ENCODE measurements at regions not wholly inside any gene's neighbourhood (a gene's known extent, or its start where the extent isn't known, plus 50 kb on each side); places are given as distances from the start of the nearest gene placed in this dataset.

GRCh38 chr2:239775623-239776435, 249.3 kb downstream of the NDUFA10 start:
- DNase-seq (ENCODE audit: low read depth in 6 of 9, low spot score in 9 of 9), result no peak
- 79% methylated on average over 21 of the region's 21 CpGs for WGBS
- H3K27me3 ChIP-seq (ENCODE audit: control insufficient read depth in 2 of 2, insufficient read depth in 1 of 2, low read length in 1 of 2), result peaks cover 0 to 37% of the 10 kb centered on the region in 2 donors
- H3K27ac ChIP-seq (ENCODE audit: low read depth in 1 of 2, low read length in 1 of 2), result no peak overlapping the region
- H3K9me3 ChIP-seq (ENCODE audit: control insufficient read depth in 2 of 2, insufficient read depth in 1 of 2, low read length in 1 of 2), result peaks cover 0 to 8% of the 10 kb centered on the region in 2 donors
- H3K4me1 ChIP-seq (ENCODE audit: control insufficient read depth in 2 of 2, insufficient read depth in 2 of 2, low read length in 2 of 2), result peaks cover 0 to 12% of the 10 kb centered on the region in 2 donors
- no peaks in the 10 kb centered on the region for H3K36me3 ChIP-seq (ENCODE audit: control insufficient read depth in 2 of 2, insufficient read depth in 2 of 2, low read length in 1 of 2)
- no peak overlapping the region for H3K4me3 ChIP-seq (ENCODE audit: low read length in 2 of 2)

DNA sequence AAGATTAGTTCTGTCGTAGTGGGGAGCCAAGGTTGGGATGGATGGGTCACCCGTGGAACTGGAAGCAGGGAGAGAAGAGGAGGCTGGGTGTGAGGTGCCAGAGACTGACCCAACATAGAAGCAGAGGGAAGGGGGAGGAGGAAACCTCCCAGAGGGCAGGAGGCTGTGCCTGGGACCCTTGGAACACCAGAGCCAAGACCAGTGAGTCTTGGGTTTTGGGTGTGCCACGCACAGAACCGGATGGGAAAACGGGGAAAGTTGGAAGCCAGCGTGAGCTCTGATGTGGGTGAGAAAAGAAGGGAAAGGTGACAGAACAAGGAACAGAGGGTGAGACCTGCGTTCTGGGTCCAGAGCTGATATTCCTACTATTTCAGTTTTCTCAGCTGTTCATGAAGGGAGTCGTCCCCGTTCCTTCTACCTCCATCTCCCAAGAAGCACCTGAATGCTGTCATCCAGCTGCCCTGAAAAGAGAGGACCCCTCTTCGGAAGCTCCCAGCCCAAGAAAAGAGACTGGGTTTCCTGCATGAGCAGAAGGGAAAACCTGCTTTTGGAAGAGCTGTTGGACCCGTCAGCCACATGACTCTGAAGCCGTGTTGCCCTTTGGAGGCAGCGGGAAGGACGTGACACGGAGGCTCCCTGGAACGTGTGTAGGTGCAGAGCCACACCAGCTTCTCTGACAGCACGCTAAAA, 250.1 kb downstream of the NDUFA10 start:
- H3K27ac ChIP-seq (ENCODE audit: low read depth in 1 of 2, low read length in 1 of 2), result no peak overlapping the region
- H3K36me3 ChIP-seq (ENCODE audit: control insufficient read depth in 2 of 2, insufficient read depth in 2 of 2, low read length in 1 of 2), result no peaks in the 10 kb centered on the region
- no peak for DNase-seq (ENCODE audit: low read depth in 6 of 9, low spot score in 9 of 9)
- H3K9me3 ChIP-seq (ENCODE audit: control insufficient read depth in 2 of 2, insufficient read depth in 1 of 2, low read length in 1 of 2), result peaks cover 0 to 11% of the 10 kb centered on the region in 2 donors
- WGBS, result 94% methylated on average over 17 of the region's 17 CpGs
- H3K27me3 ChIP-seq (ENCODE audit: control insufficient read depth in 2 of 2, insufficient read depth in 1 of 2, low read length in 1 of 2), result peaks cover 0 to 37% of the 10 kb centered on the region in 2 donors
- peaks cover 0 to 16% of the 10 kb centered on the region in 2 donors for H3K4me1 ChIP-seq (ENCODE audit: control insufficient read depth in 2 of 2, insufficient read depth in 2 of 2, low read length in 2 of 2)
- H3K4me3 ChIP-seq (ENCODE audit: low read length in 2 of 2), result no peak overlapping the region

DNA sequence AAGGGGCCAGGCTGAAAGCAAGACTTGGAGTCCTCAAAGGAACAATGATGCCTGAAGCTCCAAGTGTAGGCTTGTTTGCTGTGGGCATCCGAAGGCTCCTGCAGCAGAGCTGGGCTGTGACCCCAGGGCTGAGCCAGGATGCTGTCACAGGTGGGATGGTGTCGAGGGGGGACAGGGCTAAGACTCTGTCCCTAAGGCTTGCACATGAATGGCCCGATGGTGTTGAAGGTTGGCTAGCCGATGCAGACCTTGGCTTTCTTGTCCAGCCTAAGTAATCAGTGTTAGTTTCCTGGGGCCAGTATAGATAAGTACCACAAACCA, 251.0 kb downstream of the NDUFA10 start:
- no peak for DNase-seq (ENCODE audit: low read depth in 6 of 9, low spot score in 9 of 9)
- Histone ChIP-seq H3K9me3 (ENCODE audit: control insufficient read depth in 2 of 2, insufficient read depth in 1 of 2, low read length in 1 of 2) (peaks cover 0 to 16% of the 10 kb centered on the region in 2 donors), H3K36me3 (ENCODE audit: control insufficient read depth in 2 of 2, insufficient read depth in 2 of 2, low read length in 1 of 2) (no peaks in the 10 kb centered on the region), H3K27me3 (ENCODE audit: control insufficient read depth in 2 of 2, insufficient read depth in 1 of 2, low read length in 1 of 2) (peaks cover 0 to 37% of the 10 kb centered on the region in 2 donors), H3K4me1 (ENCODE audit: control insufficient read depth in 2 of 2, insufficient read depth in 2 of 2, low read length in 2 of 2) (peaks cover 0 to 19% of the 10 kb centered on the region in 2 donors), H3K27ac (ENCODE audit: low read depth in 1 of 2, low read length in 1 of 2) (no peak overlapping the region), H3K4me3 (ENCODE audit: low read length in 2 of 2) (no peak overlapping the region)
- WGBS, result 87% methylated on average over 4 of the region's 4 CpGs

DNA sequence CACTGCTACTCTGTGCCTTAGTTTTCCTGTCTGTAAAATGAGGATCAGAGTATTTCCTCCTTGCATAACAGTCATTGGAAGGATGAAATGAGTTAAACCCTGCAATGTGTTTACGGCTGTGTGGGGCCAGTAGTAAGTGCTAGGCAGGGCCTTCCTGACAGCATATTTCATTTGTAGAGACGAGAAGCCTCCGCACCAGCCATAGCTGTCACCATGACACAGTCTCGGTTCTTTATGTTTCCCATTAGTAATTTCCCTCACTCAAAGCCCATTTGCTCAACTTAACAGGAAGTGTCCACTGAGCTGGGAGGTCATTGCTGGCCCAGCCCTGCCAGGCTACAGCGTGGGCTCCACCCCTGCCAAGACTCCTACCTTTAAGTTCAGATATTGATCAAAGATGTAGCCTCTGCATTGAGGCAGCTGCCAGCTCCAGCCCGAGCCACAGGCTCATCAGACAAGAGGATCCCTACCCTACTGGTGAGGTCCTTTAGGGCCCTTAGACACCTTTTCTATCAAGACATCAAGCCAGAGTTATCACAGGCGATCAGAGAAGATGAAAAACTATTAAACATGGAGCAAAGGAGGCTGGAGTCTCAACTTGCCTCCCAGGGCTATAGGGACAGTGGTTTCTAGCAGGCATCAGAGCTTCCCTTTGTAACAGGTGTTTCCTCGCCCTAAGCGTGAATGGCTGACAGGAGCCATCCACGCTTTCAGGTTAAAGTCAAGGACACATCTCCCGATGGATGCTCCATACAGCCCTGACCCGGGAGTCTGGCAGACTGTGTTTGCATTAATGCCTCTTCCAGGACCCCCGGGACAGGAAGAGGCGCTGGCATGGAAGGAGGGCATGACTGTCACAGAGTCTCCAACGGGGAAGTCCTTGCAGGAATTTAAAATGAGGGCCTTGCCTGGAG, 251.7 kb downstream of the NDUFA10 start:
- WGBS, result 82% methylated on average over 15 of the region's 15 CpGs
- DNase-seq (ENCODE audit: low read depth in 6 of 9, low spot score in 9 of 9), result no peak

DNA sequence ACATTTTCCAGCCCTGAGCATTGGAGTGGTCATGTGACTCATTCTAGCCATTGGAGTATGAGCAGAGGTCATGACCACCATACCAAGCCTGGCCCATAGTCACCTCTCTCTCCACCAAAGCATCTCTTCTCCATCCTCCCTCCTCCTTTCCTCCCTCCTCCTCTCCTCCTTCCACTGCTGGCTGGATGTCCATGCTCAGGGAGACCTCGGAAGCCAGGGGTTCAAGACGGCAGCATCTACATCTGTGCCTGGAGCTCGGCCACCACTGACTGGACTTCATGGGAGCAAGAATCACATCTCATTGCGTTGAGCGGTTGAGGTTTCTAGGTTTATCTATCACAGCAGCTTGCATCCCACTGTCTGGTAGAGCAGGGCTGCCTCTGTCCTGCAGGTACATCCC, 252.4 kb downstream of the NDUFA10 start:
- no peak overlapping the region for H3K27ac ChIP-seq (ENCODE audit: low read depth in 1 of 2, low read length in 1 of 2)
- H3K4me1 ChIP-seq (ENCODE audit: control insufficient read depth in 2 of 2, insufficient read depth in 2 of 2, low read length in 2 of 2), result peaks cover 0 to 21% of the 10 kb centered on the region in 2 donors
- no peaks in the 10 kb centered on the region for H3K36me3 ChIP-seq (ENCODE audit: control insufficient read depth in 2 of 2, insufficient read depth in 2 of 2, low read length in 1 of 2)
- DNase-seq (ENCODE audit: low read depth in 6 of 9, low spot score in 9 of 9), result no peak
- no peak overlapping the region for H3K4me3 ChIP-seq (ENCODE audit: low read length in 2 of 2)
- H3K27me3 ChIP-seq (ENCODE audit: control insufficient read depth in 2 of 2, insufficient read depth in 1 of 2, low read length in 1 of 2), result peaks cover 0 to 35% of the 10 kb centered on the region in 2 donors
- WGBS, result 97% methylated on average over 5 of the region's 5 CpGs
- peaks cover 1 to 16% of the 10 kb centered on the region in 2 donors for H3K9me3 ChIP-seq (ENCODE audit: control insufficient read depth in 2 of 2, insufficient read depth in 1 of 2, low read length in 1 of 2)

More for the DNA sequence above, 251.7 kb downstream of the NDUFA10 start:
- Histone ChIP-seq H3K4me3 (ENCODE audit: low read length in 2 of 2) (no peak overlapping the region), H3K4me1 (ENCODE audit: control insufficient read depth in 2 of 2, insufficient read depth in 2 of 2, low read length in 2 of 2) (peaks cover 0 to 23% of the 10 kb centered on the region in 2 donors), H3K27ac (ENCODE audit: low read depth in 1 of 2, low read length in 1 of 2) (no peak overlapping the region), H3K36me3 (ENCODE audit: control insufficient read depth in 2 of 2, insufficient read depth in 2 of 2, low read length in 1 of 2) (no peaks in the 10 kb centered on the region), H3K27me3 (ENCODE audit: control insufficient read depth in 2 of 2, insufficient read depth in 1 of 2, low read length in 1 of 2) (peaks cover 0 to 37% of the 10 kb centered on the region in 2 donors), H3K9me3 (ENCODE audit: control insufficient read depth in 2 of 2, insufficient read depth in 1 of 2, low read length in 1 of 2) (peaks cover 0 to 16% of the 10 kb centered on the region in 2 donors)

GRCh38 chr2:239770246-239770639, 254.9 kb downstream of the NDUFA10 start:
- H3K9me3 ChIP-seq (ENCODE audit: control insufficient read depth in 2 of 2, insufficient read depth in 1 of 2, low read length in 1 of 2), result peaks cover 1 to 16% of the 10 kb centered on the region in 2 donors
- no peak overlapping the region for H3K27ac ChIP-seq (ENCODE audit: low read depth in 1 of 2, low read length in 1 of 2)
- H3K36me3 ChIP-seq (ENCODE audit: control insufficient read depth in 2 of 2, insufficient read depth in 2 of 2, low read length in 1 of 2), result no peaks in the 10 kb centered on the region
- H3K27me3 ChIP-seq (ENCODE audit: control insufficient read depth in 2 of 2, insufficient read depth in 1 of 2, low read length in 1 of 2), result peaks cover 0 to 14% of the 10 kb centered on the region in 2 donors
- WGBS, result 96% methylated on average over 7 of the region's 7 CpGs
- peaks cover 0 to 29% of the 10 kb centered on the region in 2 donors for H3K4me1 ChIP-seq (ENCODE audit: control insufficient read depth in 2 of 2, insufficient read depth in 2 of 2, low read length in 2 of 2)
- no peak for DNase-seq (ENCODE audit: low read depth in 6 of 9, low spot score in 9 of 9)
- H3K4me3 ChIP-seq (ENCODE audit: low read length in 2 of 2), result no peak overlapping the region

DNA sequence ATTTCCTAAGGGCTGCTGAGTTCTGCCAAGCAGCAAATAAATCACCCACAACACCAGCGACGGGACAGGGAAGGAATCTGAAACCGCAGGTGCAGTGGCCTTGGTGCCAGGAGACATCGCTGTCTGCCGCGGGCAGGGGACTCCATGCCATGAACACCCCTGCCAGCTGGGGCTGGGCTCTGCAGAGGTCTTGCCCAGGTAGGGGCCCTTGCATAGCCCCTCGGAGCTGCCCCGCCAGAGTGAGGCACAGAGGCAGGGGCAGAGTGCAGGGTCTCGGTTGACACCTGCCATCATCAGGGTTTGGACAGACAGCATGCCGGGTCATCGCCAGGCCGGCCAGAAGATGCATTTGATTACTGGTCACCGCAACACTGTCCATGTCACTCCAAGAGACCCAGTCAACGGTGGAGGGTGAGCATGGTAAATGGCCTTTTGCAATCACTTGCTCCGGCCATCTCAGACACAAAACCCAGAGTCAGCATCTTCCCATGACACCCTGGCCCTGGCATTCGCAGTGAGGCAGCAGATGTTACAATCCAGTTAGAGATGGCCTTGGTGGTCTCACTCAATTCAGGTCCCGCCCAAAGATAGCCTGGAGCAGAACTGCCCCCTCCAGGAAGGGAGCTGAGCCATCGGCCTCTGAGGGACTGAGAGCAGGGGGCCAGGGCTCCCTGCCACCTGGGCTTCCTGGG, 255.4 kb downstream of the NDUFA10 start:
- DNase-seq (ENCODE audit: low read depth in 6 of 9, low spot score in 9 of 9), result no peak
- 64% methylated on average over 18 of the region's 18 CpGs for WGBS
- Histone ChIP-seq H3K4me3 (ENCODE audit: low read length in 2 of 2) (no peak overlapping the region), H3K9me3 (ENCODE audit: control insufficient read depth in 2 of 2, insufficient read depth in 1 of 2, low read length in 1 of 2) (peaks cover 1 to 16% of the 10 kb centered on the region in 2 donors), H3K27ac (ENCODE audit: low read depth in 1 of 2, low read length in 1 of 2) (no peak overlapping the region), H3K36me3 (ENCODE audit: control insufficient read depth in 2 of 2, insufficient read depth in 2 of 2, low read length in 1 of 2) (no peaks in the 10 kb centered on the region), H3K27me3 (ENCODE audit: control insufficient read depth in 2 of 2, insufficient read depth in 1 of 2, low read length in 1 of 2) (peaks cover 0 to 9% of the 10 kb centered on the region in 2 donors), H3K4me1 (ENCODE audit: control insufficient read depth in 2 of 2, insufficient read depth in 2 of 2, low read length in 2 of 2) (peaks cover 3 to 33% of the 10 kb centered on the region in 2 donors)

- H3K27ac ChIP-seq (ENCODE audit: low read depth in 1 of 2, low read length in 1 of 2), result no peak overlapping the region
- no peaks in the 10 kb centered on the region for H3K36me3 ChIP-seq (ENCODE audit: control insufficient read depth in 2 of 2, insufficient read depth in 2 of 2, low read length in 1 of 2)
- H3K4me1 ChIP-seq (ENCODE audit: control insufficient read depth in 2 of 2, insufficient read depth in 2 of 2, low read length in 2 of 2), result peaks cover 10 to 40% of the 10 kb centered on the region in 2 donors
- WGBS, result 78% methylated on average over 10 of the region's 10 CpGs
- H3K27me3 ChIP-seq (ENCODE audit: control insufficient read depth in 2 of 2, insufficient read depth in 1 of 2, low read length in 1 of 2), result peaks cover 0 to 4% of the 10 kb centered on the region in 2 donors
- no peak for DNase-seq (ENCODE audit: low read depth in 6 of 9, low spot score in 9 of 9)
- H3K9me3 ChIP-seq (ENCODE audit: control insufficient read depth in 2 of 2, insufficient read depth in 1 of 2, low read length in 1 of 2), result peaks cover 1 to 16% of the 10 kb centered on the region in 2 donors
- no peak overlapping the region for H3K4me3 ChIP-seq (ENCODE audit: low read length in 2 of 2)
These were observed 256.1 kb downstream of the NDUFA10 start for GRCh38 chr2:239768907-239769553.
